IMR-90 (cell line): ENCODE measurements at regions not wholly inside any gene's neighbourhood (a gene's known extent, or its start where the extent isn't known, plus 50 kb on each side); places are given as distances from the start of the nearest gene placed in this dataset.
A peak's percentile ranks its signal among the peaks of the same experiment; 100 is the strongest.

ENCODE experiments used
- ATAC-seq: fragments of 200-7000 bp; cut with Tn5 transposase; 2 replicates; pipeline ENCODE4 v1.9.1; 2020; ENCODE audit warnings: low read depth, mild to moderate bottlenecking, moderate library complexity
- BruUV-seq: library from RNA; stranded (reverse); fragments of 400-500 nt; replicated peaks from 2 replicates; lab custom pipeline; 2021; lab: Mats Ljungman, UMichigan
- CTCF ChIA-PET: fragments of 300-600 bp; formaldehyde crosslinking; extraction: SDS; loops from one replicate; lab custom pipeline; 2021; ENCODE audit warnings: antibody characterized with exemption; lab: Yijun Ruan, JAX
- POLR2A ChIA-PET: fragments of 300-600 bp; sonication (Branson Sonifier 250); formaldehyde crosslinking; loops from one replicate; lab custom pipeline; 2022; ENCODE audit warnings: antibody characterized with exemption; ENCODE audit not compliant: unreplicated experiment; lab: Charles Lee
- DNase-seq: peaks from one replicate; pipeline ENCODE4 v3.0.0; 2013
- H2AFZ ChIP-seq: replicated peaks from 2 replicates; pipeline ENCODE3; 2013; ENCODE audit warnings: low read length, mild to moderate bottlenecking; ENCODE audit not compliant: poor library complexity
- H2AK5ac ChIP-seq: 2 replicates; pipeline ENCODE4 v1.6.1; 2013; ENCODE audit warnings: low read depth, low read length, inconsistent platforms
- H2AK9ac ChIP-seq: replicated peaks from 2 replicates; pipeline ENCODE3; 2013; ENCODE audit warnings: mild to moderate bottlenecking, low read depth, low read length, moderate library complexity; ENCODE audit not compliant: poor library complexity
- H2BK120ac ChIP-seq: 2 replicates; pipeline ENCODE4 v1.6.1; 2013; ENCODE audit warnings: low read depth, low read length, inconsistent platforms
- H2BK15ac ChIP-seq: 3 replicates; pipeline ENCODE4 v1.6.1; 2013; ENCODE audit warnings: low read depth, low read length, inconsistent platforms
- H2BK20ac ChIP-seq: 2 replicates; pipeline ENCODE4 v1.6.1; 2013; ENCODE audit warnings: low read depth, mild to moderate bottlenecking, inconsistent platforms, low read length, moderate library complexity
- H2BK5ac ChIP-seq: 2 replicates; pipeline ENCODE4 v1.6.1; 2013; ENCODE audit warnings: mild to moderate bottlenecking, low read depth, low read length, inconsistent platforms; ENCODE audit not compliant: poor library complexity, severe bottlenecking
- H3K14ac ChIP-seq: replicated peaks from 2 replicates; pipeline ENCODE4 v1.6.1; 2013; ENCODE audit warnings: low read depth, low read length, inconsistent platforms
- H3K18ac ChIP-seq: 2 replicates; pipeline ENCODE4 v1.6.1; 2013; ENCODE audit warnings: low read depth, low read length, control low read depth
- H3K23ac ChIP-seq: 2 replicates; pipeline ENCODE4 v1.6.1; 2013; ENCODE audit warnings: low read depth, low read length, inconsistent platforms
- H3K27ac ChIP-seq: 2 replicates; pipeline ENCODE4 v1.5.1; 2013; ENCODE audit warnings: mild to moderate bottlenecking, control low read depth, low read length; ENCODE audit not compliant: insufficient read depth
- H3K27me3 ChIP-seq: 2 replicates; pipeline ENCODE4 v1.6.1; 2013; ENCODE audit warnings: low read length; ENCODE audit not compliant: control insufficient read depth, insufficient read depth
- H3K36me3 ChIP-seq: 2 replicates; pipeline ENCODE4 v1.6.1; 2013; ENCODE audit warnings: low read length, mixed read lengths; ENCODE audit not compliant: control insufficient read depth, insufficient read depth
- H3K4ac ChIP-seq: 2 replicates; pipeline ENCODE4 v1.6.1; 2013; ENCODE audit warnings: low read depth, low read length, inconsistent platforms
- H3K4me1 ChIP-seq: 2 replicates; pipeline ENCODE4 v1.6.1; 2013; ENCODE audit warnings: low read length, mixed read lengths; ENCODE audit not compliant: control insufficient read depth, insufficient read depth
- H3K4me2 ChIP-seq: 2 replicates; pipeline ENCODE4 v1.6.1; 2013; ENCODE audit warnings: low read depth, mild to moderate bottlenecking, control low read depth, low read length, moderate library complexity
- H3K4me3 ChIP-seq: 2 replicates; pipeline ENCODE4 v1.5.1; 2013; ENCODE audit warnings: low read depth, mild to moderate bottlenecking, control low read depth, low read length, moderate library complexity; ENCODE audit not compliant: insufficient read depth
- H3K56ac ChIP-seq: 2 replicates; pipeline ENCODE4 v1.6.1; 2013; ENCODE audit warnings: low read length, inconsistent platforms; ENCODE audit not compliant: insufficient read depth; ENCODE audit errors: extremely low read depth
- H3K79me1 ChIP-seq, 2 experiments: 2 replicates each; pipeline ENCODE4 v1.6.1; 2013; ENCODE audit warnings: low read length in 2 of 2, inconsistent platforms in 1 of 2, low read depth in 1 of 2
- H3K9ac ChIP-seq: 2 replicates; pipeline ENCODE4 v1.6.1; 2013; ENCODE audit warnings: low read depth, low read length, control low read depth
- H3K9me1 ChIP-seq: 2 replicates; pipeline ENCODE4 v1.6.1; 2013; ENCODE audit warnings: low read length, inconsistent platforms; ENCODE audit not compliant: insufficient read depth
- H3K9me3 ChIP-seq: 2 replicates; pipeline ENCODE4 v1.6.1; 2013; ENCODE audit warnings: low read length; ENCODE audit not compliant: control insufficient read depth, insufficient read depth
- H4K20me1 ChIP-seq: 2 replicates; pipeline ENCODE4 v1.6.1; 2013; ENCODE audit warnings: low read length, inconsistent platforms; ENCODE audit not compliant: insufficient read depth
- H4K5ac ChIP-seq: 2 replicates; pipeline ENCODE4 v1.6.1; 2013; ENCODE audit warnings: mild to moderate bottlenecking, low read depth, low read length, control low read depth
- H4K8ac ChIP-seq, 2 experiments: 2 replicates each; pipeline ENCODE4 v1.6.1; 2013; ENCODE audit warnings: low read depth in 2 of 2, low read length in 2 of 2, control low read depth in 1 of 2, inconsistent platforms in 1 of 2
- H4K91ac ChIP-seq: 2 replicates; pipeline ENCODE4 v1.6.1; 2013; ENCODE audit warnings: low read depth, low read length, inconsistent platforms; ENCODE audit not compliant: insufficient read depth
- BHLHE40 ChIP-seq: fragments of 150-350 bp; IDR thresholded peaks from 2 replicates; pipeline ENCODE4 v1.6.1; 2016; ENCODE audit warnings: mild to moderate bottlenecking, low read depth, low read length
- CEBPB ChIP-seq: IDR thresholded peaks from 2 replicates; pipeline ENCODE4 v1.6.1; 2012; ENCODE audit warnings: low read depth, low read length, improper control_type of control experiment
- CHD1 ChIP-seq: IDR thresholded peaks from 2 replicates; pipeline ENCODE4 v1.6.1; 2012; ENCODE audit warnings: low read depth, low read length, improper control_type of control experiment
- CTCF ChIP-seq: conservative IDR thresholded peaks from 2 replicates; pipeline ENCODE4 v1.5.1; 2012; ENCODE audit warnings: mild to moderate bottlenecking, low read depth, low read length, improper control_type of control experiment
- FOS ChIP-seq: fragments of 150-350 bp; IDR thresholded peaks from 2 replicates; pipeline ENCODE4 v1.6.1; 2016; ENCODE audit warnings: low read depth, low read length
- MAFK ChIP-seq: IDR thresholded peaks from 2 replicates; pipeline ENCODE4 v1.6.1; 2012; ENCODE audit warnings: low read depth, low read length, improper control_type of control experiment
- MAZ ChIP-seq: IDR thresholded peaks from 2 replicates; pipeline ENCODE4 v1.6.1; 2012; ENCODE audit warnings: low read depth, mild to moderate bottlenecking, low read length, improper control_type of control experiment, moderate library complexity, borderline replicate concordance
- MXI1 ChIP-seq: IDR thresholded peaks from 2 replicates; pipeline ENCODE4 v1.6.1; 2012; ENCODE audit warnings: low read depth, mild to moderate bottlenecking, low read length, moderate library complexity, borderline replicate concordance
- NFE2L2 ChIP-seq: fragments of 150-350 bp; IDR thresholded peaks from 2 replicates; pipeline ENCODE4 v1.6.1; 2016; ENCODE audit warnings: low read depth, mild to moderate bottlenecking, low read length
- POLR2A ChIP-seq: IDR thresholded peaks from 2 replicates; pipeline ENCODE4 v1.6.1; 2012; ENCODE audit warnings: mild to moderate bottlenecking, low read depth, low read length
- RAD21 ChIP-seq: IDR thresholded peaks from 2 replicates; pipeline ENCODE4 v1.6.1; 2012; ENCODE audit warnings: low read length, improper control_type of control experiment
- RCOR1 ChIP-seq: IDR thresholded peaks from 2 replicates; pipeline ENCODE4 v1.6.1; 2012; ENCODE audit warnings: mild to moderate bottlenecking, low read length, improper control_type of control experiment; ENCODE audit not compliant: insufficient replicate concordance
- USF2 ChIP-seq: fragments of 150-350 bp; IDR thresholded peaks from 2 replicates; pipeline ENCODE4 v1.6.1; 2017; ENCODE audit warnings: mild to moderate bottlenecking, antibody characterized with exemption, low read length, low read depth
- WGBS, 2 experiments: methylation state at CpG; one replicate each; pipeline versions ENCODE4 v1.1.5 to v1.1.7; 2013; ENCODE audit warnings: missing lambda C conversion rate in 2 of 2; ENCODE audit not compliant: insufficient read length in 1 of 2; ENCODE audit errors: extremely low coverage in 2 of 2; 5-methylcytosine and 5-hydroxymethylcytosine counted together
- dilution Hi-C: fragments of 300-500 bp; cut with HindIII; formaldehyde crosslinking; loops from one replicate; pipeline ENCODE4 v1.14.3; 2018; ENCODE audit warnings: low sequenced_read_pairs; ENCODE audit not compliant: unreplicated experiment
- in situ Hi-C: fragments of 300-500 bp; cut with MboI; formaldehyde crosslinking; loops from 3 replicates; pipeline ENCODE4 v1.14.3; 2019; ENCODE audit warnings: low sequenced_read_pairs, inconsistent platforms, mixed read lengths
- intact Hi-C: fragments of 100-400 bp; cut with micrococcal nuclease; formaldehyde crosslinking; loops from 2 replicates; pipeline ENCODE4 v1.10.0; 2022

GRCh38 chr4:13918110-13918509 lies 290.6 kb upstream of the BOD1L1 start:
- Histone ChIP-seq H3K4me3 (no peak overlapping the region), H4K91ac (peak overlapping the region; percentile 94), H3K4me2 (no peak overlapping the region), H4K5ac (peak overlapping the region; percentile 96; the same call in 1 of the 2 replicates), H2BK15ac (peak overlapping the region; percentile 92; the same call in 2 of the 3 replicates), H3K23ac (peak overlapping the region; percentile 34; the same call in 1 of the 2 replicates), H3K79me1 (peaks cover 0 to 8% of the 10 kb centered on the region in 2 experiments; a peak in 1 of 4 replicates), H4K8ac (peak overlapping the region; percentile 80 to 94), H2BK120ac (peak overlapping the region; percentile 98), H2AK5ac (peak overlapping the region; percentile 96; the same call in 1 of the 2 replicates), H3K18ac (peak overlapping the region; percentile 99; the same call in 1 of the 2 replicates), H3K4me1 (peaks cover 28% of the 10 kb centered on the region), H3K27me3 (no peaks in the 10 kb centered on the region), H3K9me3 (no peaks in the 10 kb centered on the region), H3K9ac (no peak overlapping the region), H3K56ac (peak overlapping the region; percentile 71), H3K4ac (peak overlapping the region; percentile 96; the same call in 1 of the 2 replicates), H2AFZ (no peak overlapping the region), H4K20me1 (no peaks in the 10 kb centered on the region), H2AK9ac (no peak overlapping the region), H3K36me3 (no peaks in the 10 kb centered on the region), H2BK5ac (peak overlapping the region; percentile 96), H3K27ac (peak overlapping the region; percentile 90; the same call in 1 of the 2 replicates), H3K9me1 (peaks cover 10% of the 10 kb centered on the region; the same call in 1 of the 2 replicates), H2BK20ac (peak overlapping the region; percentile 97), H3K14ac (peak overlapping the region; percentile 49)
- intact Hi-C loops (loop anchor here (1.0 to 5.0 kb wide), 2 partner anchors 26 to 249 kb away; no protein-coding TSS in a partner anchor), in situ Hi-C loops (loop anchor here (25.0 kb wide), 2 partner anchors 256 to 1419 kb away; no protein-coding TSS in a partner anchor), dilution Hi-C loops (no loop called here)
- POLR2A ChIA-PET: no interaction called here
- no TSS peak for BruUV-seq
- DNase-seq (peak; percentile 100), ATAC-seq (peak; percentile 71)
- no CpG with 5 or more reads among the region's 2 CpGs for WGBS, 2 experiments
- CTCF ChIA-PET: no interaction called here
- TF ChIP-seq MXI1: peak; percentile 96
- TF ChIP-seq MAZ: peak; percentile 17; the same call in 1 of the 2 replicates
- TF ChIP-seq CEBPB: no peak
- TF ChIP-seq NFE2L2: peak; percentile 83
- TF ChIP-seq FOS: peak; percentile 97
- TF ChIP-seq BHLHE40: peak; percentile 37
- TF ChIP-seq CTCF: no peak
- peak; percentile 21; the same call in 1 of the 2 replicates for TF ChIP-seq USF2
- TF ChIP-seq RCOR1: peak; percentile 82
- TF ChIP-seq RAD21: 0 out of 2 replicates have a peak, but pooled peaks have one; percentile 24
- TF ChIP-seq MAFK: peak; percentile 47; the same call in 1 of the 2 replicates
- TF ChIP-seq CHD1: no peak
- peak; percentile 57; the same call in 1 of the 2 replicates for TF ChIP-seq POLR2A
